ENCODE measurements at regions not wholly inside any gene's neighbourhood (a gene's known extent, or its start where the extent isn't known, plus 50 kb on each side); places are given as distances from the start of the nearest gene placed in this dataset.

DNA sequence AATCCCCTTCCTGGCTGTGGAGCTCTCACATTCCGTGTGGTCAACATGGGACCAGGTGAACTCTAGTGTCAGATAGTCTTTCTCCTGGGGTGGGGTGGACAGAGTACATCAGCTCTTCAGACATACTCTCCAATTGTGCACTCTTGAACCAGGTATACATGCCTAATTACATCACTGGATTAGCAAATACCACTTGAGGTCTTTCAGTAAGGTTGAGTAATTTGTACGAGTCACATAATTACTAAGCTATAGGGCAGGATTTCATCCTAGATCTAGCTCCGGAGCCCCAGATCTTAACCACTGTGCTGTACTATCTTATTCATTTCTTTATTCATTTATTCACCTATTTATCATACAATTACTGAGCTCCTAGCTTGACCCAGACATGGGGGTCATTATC, 821.3 kb downstream of the TFAP2A start:
- BruUV-seq (replicated peaks): no TSS peak
- Mint-ChIP-seq H3K27ac (ENCODE audit: unreplicated experiment) (no peak overlapping the region), H3K4me3 (ENCODE audit: low read depth, unreplicated experiment) (no peak overlapping the region), H3K4me1 (ENCODE audit: low read depth, unreplicated experiment) (no peaks in the 10 kb centered on the region), H3K27me3 (ENCODE audit: unreplicated experiment) (no peaks in the 10 kb centered on the region), H3K36me3 (ENCODE audit: insufficient read depth, unreplicated experiment) (no peaks in the 10 kb centered on the region), H3K9me3 (ENCODE audit: low read depth, unreplicated experiment) (no peaks in the 10 kb centered on the region)
- CTCF ChIA-PET: no interaction called here
- intact Hi-C loops (cut with micrococcal nuclease; ENCODE audit: unreplicated experiment): no loop called here
- DNase-seq: no peak
- TF ChIP-seq, protein P1, sequence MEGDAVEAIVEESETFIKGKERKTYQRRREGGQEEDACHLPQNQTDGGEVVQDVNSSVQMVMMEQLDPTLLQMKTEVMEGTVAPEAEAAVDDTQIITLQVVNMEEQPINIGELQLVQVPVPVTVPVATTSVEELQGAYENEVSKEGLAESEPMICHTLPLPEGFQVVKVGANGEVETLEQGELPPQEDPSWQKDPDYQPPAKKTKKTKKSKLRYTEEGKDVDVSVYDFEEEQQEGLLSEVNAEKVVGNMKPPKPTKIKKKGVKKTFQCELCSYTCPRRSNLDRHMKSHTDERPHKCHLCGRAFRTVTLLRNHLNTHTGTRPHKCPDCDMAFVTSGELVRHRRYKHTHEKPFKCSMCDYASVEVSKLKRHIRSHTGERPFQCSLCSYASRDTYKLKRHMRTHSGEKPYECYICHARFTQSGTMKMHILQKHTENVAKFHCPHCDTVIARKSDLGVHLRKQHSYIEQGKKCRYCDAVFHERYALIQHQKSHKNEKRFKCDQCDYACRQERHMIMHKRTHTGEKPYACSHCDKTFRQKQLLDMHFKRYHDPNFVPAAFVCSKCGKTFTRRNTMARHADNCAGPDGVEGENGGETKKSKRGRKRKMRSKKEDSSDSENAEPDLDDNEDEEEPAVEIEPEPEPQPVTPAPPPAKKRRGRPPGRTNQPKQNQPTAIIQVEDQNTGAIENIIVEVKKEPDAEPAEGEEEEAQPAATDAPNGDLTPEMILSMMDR (IDR thresholded peaks at IDR 0.05; ENCODE audit: unreplicated experiment): no peak

DNA sequence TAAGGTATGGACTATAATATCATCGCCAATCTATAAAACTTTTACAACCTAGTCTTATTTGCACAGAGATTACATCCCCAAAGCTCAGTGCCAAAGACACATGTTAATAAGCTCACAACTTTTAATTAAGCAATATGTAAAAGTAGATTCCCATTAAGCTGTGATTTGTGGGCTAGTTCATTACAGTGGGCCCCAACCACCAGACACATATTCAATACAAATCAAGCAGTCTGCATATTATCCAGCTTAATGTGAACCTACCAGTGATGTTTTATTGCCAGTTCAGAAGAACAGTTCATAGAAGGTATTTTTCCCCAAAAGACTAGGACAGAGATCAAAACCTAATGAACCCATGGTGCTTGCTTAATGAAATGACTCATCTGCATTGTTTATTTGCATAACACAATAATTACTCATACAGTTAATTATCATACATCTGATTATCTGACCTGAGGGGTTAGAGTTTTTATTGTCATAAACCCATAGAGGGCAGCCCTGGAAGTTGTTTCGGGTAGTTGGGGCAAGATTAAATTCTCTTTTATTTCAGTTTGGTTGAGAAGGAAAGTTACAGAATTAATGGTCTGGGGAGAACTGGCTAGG, 831.0 kb downstream of the TFAP2A start:
- H3K27me3 Mint-ChIP-seq (ENCODE audit: unreplicated experiment): no peaks in the 10 kb centered on the region

DNA sequence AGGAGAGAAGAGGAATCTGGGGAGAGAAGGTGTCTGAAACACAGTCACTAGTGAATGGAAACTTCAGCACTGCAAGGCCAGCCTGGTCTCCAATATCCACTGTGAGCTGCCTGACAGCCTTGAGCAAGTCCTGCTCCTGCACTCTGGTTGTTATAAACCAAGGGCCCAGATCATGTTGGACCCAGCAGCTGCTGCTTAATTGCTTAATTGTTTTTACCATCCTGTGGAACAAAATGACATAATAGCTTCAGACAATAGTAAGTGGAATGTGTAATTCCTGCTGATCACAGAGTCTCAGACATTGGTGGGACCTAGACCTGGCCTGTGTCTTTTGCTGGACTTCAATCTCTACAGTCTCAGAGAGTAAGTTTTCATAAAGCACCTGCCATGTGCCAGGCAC, 833.7 kb downstream of the TFAP2A start:
- BruUV-seq (replicated peaks): no TSS peak
- Mint-ChIP-seq H3K4me3 (ENCODE audit: low read depth, unreplicated experiment) (no peak overlapping the region), H3K27me3 (ENCODE audit: unreplicated experiment) (no peaks in the 10 kb centered on the region), H3K27ac (ENCODE audit: unreplicated experiment) (no peak overlapping the region), H3K4me1 (ENCODE audit: low read depth, unreplicated experiment) (no peaks in the 10 kb centered on the region), H3K9me3 (ENCODE audit: low read depth, unreplicated experiment) (peaks cover 3% of the 10 kb centered on the region), H3K36me3 (ENCODE audit: insufficient read depth, unreplicated experiment) (no peaks in the 10 kb centered on the region)
- intact Hi-C loops (cut with micrococcal nuclease; ENCODE audit: unreplicated experiment): no loop called here
- CTCF ChIA-PET: no interaction called here
- no peak for DNase-seq
- TF ChIP-seq, protein P1 (IDR thresholded peaks at IDR 0.05; ENCODE audit: unreplicated experiment): no peak

More for the DNA sequence above, 831.0 kb downstream of the TFAP2A start:
- intact Hi-C loops (cut with micrococcal nuclease; ENCODE audit: unreplicated experiment): no loop called here
- BruUV-seq (replicated peaks): no TSS peak
- no peak overlapping the region for H3K4me3 Mint-ChIP-seq (ENCODE audit: low read depth, unreplicated experiment)
- no peaks in the 10 kb centered on the region for H3K4me1 Mint-ChIP-seq (ENCODE audit: low read depth, unreplicated experiment)
- H3K27ac Mint-ChIP-seq (ENCODE audit: unreplicated experiment): no peak overlapping the region
- H3K36me3 Mint-ChIP-seq (ENCODE audit: insufficient read depth, unreplicated experiment): no peaks in the 10 kb centered on the region
- peaks cover 3% of the 10 kb centered on the region for H3K9me3 Mint-ChIP-seq (ENCODE audit: low read depth, unreplicated experiment)
- CTCF ChIA-PET: no interaction called here
- TF ChIP-seq, protein P1 (IDR thresholded peaks at IDR 0.05; ENCODE audit: unreplicated experiment): no peak
- DNase-seq: no peak

DNA sequence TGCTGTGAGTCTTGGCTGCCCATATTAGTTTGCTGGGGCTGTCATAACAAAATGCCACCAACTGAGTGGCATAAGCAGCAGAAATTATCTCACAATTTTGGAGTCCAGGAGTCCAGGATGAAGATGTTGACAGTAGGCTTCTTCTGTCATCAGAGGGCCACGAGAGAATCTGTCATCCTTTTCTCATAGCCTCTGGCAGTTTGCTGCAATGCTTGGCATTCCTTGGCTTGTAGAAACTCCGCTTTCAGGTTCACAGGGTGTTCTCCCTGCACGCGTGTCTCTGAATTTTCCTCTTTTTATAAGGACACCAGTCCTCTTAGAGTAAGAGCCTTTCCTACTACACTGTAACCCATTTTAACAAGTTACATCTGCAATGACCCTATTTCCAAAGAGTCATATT, 838.4 kb downstream of the TFAP2A start:
- Mint-ChIP-seq H3K9me3 (ENCODE audit: low read depth, unreplicated experiment) (no peaks in the 10 kb centered on the region), H3K27me3 (ENCODE audit: unreplicated experiment) (no peaks in the 10 kb centered on the region), H3K36me3 (ENCODE audit: insufficient read depth, unreplicated experiment) (no peaks in the 10 kb centered on the region), H3K27ac (ENCODE audit: unreplicated experiment) (no peak overlapping the region), H3K4me3 (ENCODE audit: low read depth, unreplicated experiment) (no peak overlapping the region), H3K4me1 (ENCODE audit: low read depth, unreplicated experiment) (no peaks in the 10 kb centered on the region)
- CTCF ChIA-PET: no interaction called here
- DNase-seq: no peak
- intact Hi-C loops (cut with micrococcal nuclease; ENCODE audit: unreplicated experiment): no loop called here
- BruUV-seq (replicated peaks): no TSS peak
- TF ChIP-seq, protein P1 (IDR thresholded peaks at IDR 0.05; ENCODE audit: unreplicated experiment): no peak
